ENCODE measurements at regions not wholly inside any gene's neighbourhood (a gene's known extent, or its start where the extent isn't known, plus 50 kb on each side); places are given as distances from the start of the nearest gene placed in this dataset.

DNA sequence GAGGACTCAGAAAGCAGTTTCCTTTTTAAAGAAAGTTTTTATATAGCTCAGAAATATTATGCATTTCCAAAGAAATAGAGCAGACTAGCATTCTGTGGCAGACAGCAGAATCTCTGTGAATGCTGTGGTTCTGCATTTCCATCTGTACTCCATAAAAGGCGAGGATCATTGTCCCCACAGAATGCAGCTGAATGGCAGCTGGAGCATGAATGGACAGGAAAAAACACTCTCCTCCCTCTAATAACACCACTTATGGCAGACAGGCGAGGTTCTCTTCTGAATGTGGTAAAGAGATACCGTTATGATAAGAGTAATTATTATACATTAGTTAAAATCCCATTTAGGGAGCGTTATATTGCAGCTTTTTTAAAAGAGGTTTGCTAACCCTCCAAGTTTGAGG, 81.4 kb upstream of the WLS start:
- in situ Hi-C loops (cut with HindIII; ENCODE audit: low sequenced_read_pairs) = no loop called here
- TF ChIP-seq, protein P1, sequence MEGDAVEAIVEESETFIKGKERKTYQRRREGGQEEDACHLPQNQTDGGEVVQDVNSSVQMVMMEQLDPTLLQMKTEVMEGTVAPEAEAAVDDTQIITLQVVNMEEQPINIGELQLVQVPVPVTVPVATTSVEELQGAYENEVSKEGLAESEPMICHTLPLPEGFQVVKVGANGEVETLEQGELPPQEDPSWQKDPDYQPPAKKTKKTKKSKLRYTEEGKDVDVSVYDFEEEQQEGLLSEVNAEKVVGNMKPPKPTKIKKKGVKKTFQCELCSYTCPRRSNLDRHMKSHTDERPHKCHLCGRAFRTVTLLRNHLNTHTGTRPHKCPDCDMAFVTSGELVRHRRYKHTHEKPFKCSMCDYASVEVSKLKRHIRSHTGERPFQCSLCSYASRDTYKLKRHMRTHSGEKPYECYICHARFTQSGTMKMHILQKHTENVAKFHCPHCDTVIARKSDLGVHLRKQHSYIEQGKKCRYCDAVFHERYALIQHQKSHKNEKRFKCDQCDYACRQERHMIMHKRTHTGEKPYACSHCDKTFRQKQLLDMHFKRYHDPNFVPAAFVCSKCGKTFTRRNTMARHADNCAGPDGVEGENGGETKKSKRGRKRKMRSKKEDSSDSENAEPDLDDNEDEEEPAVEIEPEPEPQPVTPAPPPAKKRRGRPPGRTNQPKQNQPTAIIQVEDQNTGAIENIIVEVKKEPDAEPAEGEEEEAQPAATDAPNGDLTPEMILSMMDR (IDR thresholded peaks at IDR 0.05; ENCODE audit: low read depth, low read length, missing control alignments) = no peak
- DNase-seq (ENCODE audit: low read depth) = no peak
- no peak overlapping the region for H3K4me3 ChIP-seq (ENCODE audit: low read depth, low read length)

DNA sequence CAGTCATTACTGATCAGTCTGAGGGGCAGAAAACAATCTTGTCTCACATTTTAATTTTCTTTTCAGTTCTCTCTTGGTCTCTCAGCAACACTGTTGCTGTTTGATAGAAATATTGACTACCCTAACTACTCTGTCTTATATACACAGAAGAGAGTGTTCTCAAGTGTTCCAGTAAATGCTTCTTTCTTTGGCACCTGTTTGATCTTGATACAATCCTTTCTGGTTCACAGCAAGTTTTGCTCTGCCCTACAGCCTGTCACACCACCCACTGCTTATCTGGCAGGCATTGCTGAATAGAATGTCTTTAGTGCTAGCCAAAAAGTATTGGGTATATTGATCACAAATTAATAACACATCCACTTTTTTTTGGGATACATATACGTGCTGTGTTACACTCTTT, 75.7 kb upstream of the WLS start:
- in situ Hi-C loops (cut with HindIII; ENCODE audit: low sequenced_read_pairs) = no loop called here
- H3K4me3 ChIP-seq (ENCODE audit: low read depth, low read length) = no peak overlapping the region
- no peak for DNase-seq (ENCODE audit: low read depth)
- TF ChIP-seq, protein P1 (IDR thresholded peaks at IDR 0.05; ENCODE audit: low read depth, low read length, missing control alignments) = no peak

DNA sequence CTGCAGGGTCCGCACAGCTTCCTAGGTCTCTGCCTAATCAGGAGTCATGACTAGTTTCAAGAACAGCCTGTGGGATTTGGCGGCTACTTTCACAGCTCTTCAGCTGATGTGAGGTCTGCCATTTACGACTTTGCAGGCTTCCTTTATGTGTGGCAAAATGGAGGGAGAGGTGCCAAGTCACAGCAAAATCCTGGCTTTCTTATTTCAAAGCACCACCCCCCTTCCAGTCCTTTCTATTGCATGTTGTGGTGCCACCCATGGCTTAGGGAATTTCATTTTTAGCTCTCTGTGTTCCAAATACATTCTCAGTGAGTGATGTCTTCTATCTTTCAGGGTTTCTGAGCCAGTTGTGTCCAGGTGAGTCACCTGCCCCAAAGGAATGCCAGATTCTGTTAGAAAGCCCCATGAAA, 75.1 kb upstream of the WLS start:
- no peak overlapping the region for H3K4me3 ChIP-seq (ENCODE audit: low read depth, low read length)
- in situ Hi-C loops (cut with HindIII; ENCODE audit: low sequenced_read_pairs) = no loop called here
- no peak for DNase-seq (ENCODE audit: low read depth)
- TF ChIP-seq, protein P1 (IDR thresholded peaks at IDR 0.05; ENCODE audit: low read depth, low read length, missing control alignments) = no peak

DNA sequence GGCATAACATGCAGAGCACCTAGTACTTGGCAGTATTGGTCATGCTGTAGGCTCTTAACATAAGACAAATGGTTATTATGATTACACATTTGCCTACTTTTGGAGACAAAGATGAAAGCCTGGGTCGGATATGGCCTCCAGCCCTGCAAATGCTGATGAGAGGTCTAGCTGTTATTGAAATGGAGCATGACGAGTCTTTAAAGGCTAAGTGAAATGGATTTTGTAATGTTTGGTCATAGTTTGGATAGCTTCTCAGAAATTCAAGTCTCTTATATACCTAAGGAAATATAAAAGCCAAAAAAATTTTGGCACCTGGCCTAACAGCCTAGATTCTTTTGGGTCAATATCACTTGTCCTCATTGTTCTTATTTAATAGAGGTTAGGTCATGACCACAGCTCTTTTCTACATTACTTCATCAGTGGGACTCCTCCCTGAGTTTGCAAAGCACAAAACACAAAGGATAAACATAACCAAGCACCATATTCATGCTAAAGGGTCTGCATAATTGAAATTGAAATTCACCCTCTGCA, 69.2 kb upstream of the WLS start:
- TF ChIP-seq, protein P1 (IDR thresholded peaks at IDR 0.05; ENCODE audit: low read depth, low read length, missing control alignments) = no peak
- H3K4me3 ChIP-seq (ENCODE audit: low read depth, low read length) = no peak overlapping the region
- peak; percentile 63 for DNase-seq (ENCODE audit: low read depth)
- in situ Hi-C loops (cut with HindIII; ENCODE audit: low sequenced_read_pairs) = loop anchor here (5.0 kb wide), 1 partner anchor 79 kb away; no protein-coding TSS in a partner anchor

DNA sequence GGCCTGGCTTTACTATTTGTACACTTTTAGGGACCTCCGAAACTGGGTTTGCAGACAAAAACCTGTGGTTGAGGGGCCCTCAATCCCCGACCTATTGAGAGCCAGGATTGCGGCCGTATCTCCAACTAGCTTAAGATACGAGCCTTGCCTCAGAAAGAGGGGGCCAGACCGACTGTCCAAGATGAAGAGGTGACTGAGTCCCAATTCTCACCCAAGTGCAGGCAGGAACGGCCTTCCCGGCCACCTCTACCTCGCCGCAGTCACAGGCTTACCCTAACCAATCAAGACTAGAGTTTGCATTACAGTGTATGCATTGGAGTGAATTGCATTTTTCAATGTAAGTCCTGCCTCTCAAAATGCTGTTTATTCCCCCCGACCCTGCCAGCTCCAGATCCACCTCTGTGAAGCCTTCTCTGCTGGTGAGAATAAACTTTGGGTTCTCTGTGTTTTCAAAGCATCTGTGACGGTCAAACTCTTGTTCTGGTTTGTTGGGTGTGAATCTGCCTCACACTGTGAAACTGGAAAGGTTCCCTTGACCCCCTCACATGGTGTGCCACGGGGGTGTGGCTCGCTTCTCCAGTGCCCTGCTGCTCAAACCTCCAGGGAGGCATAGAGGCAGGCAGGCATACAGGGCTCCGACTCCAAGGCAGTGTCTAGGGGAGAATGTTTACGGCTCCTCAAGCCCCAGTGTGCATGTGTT, 62.2 kb upstream of the WLS start:
- no peak for DNase-seq (ENCODE audit: low read depth)
- in situ Hi-C loops (cut with HindIII; ENCODE audit: low sequenced_read_pairs) = no loop called here
- TF ChIP-seq, protein P1 (IDR thresholded peaks at IDR 0.05; ENCODE audit: low read depth, low read length, missing control alignments) = no peak
- H3K4me3 ChIP-seq (ENCODE audit: low read depth, low read length) = no peak overlapping the region

DNA sequence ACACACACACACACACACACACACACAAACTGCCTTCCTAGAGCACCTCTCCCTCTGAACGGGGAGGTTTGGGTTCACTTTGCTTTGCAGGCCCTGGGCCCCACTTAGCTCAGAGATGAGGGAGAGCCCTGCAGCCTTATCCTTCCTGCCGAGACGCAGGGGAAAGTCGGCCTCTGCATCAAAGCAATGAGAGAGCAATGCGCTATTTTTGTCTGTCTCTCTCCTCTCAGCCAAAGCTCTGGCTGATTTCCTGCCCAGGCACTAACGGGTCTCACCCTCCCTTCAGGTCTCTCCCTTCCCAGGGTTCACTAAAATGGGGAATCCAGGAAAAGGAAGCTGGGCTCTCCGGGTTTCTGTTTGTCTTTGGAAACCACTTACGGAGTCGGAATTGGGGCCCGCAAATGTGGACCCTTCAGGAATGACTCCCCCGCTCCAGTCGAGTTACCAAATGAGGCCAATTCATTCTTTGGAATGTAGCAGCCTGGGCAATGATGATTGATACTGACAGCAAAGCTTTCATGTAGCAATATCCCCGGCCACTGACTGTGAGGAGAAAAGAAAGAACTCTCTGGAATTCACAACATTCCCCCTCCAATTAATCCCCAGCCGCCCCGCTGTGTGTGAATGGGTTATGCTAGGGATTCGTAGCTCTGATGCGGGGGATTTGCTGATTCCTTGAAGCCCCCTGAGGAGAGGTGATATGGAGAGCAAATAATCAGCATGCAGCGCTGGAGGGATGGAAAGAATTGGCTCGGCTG, 61.5 kb upstream of the WLS start:
- H3K4me3 ChIP-seq (ENCODE audit: low read depth, low read length) = peak overlapping the region; percentile 0
- DNase-seq (ENCODE audit: low read depth) = peak; percentile 76
- in situ Hi-C loops (cut with HindIII; ENCODE audit: low sequenced_read_pairs) = no loop called here
- TF ChIP-seq, protein P1 (IDR thresholded peaks at IDR 0.05; ENCODE audit: low read depth, low read length, missing control alignments) = no peak

All from astrocyte of the cerebellum (primary cell).